Esophagus squamous epithelium (tissue), 4 donors: ENCODE measurements at regions not wholly inside any gene's neighbourhood (a gene's known extent, or its start where the extent isn't known, plus 50 kb on each side); places are given as distances from the start of the nearest gene placed in this dataset.

ENCODE experiments used
- CTCF ChIP-seq, 6 experiments: fragments of 450-650 bp in 4 of 6; fragments of 200-600 bp in 2 of 6; sonication (generic) in 2 of 6; IDR thresholded peaks; one replicate each; pipeline ENCODE4 v1.5.1; 2016 to 2019; ENCODE audit warnings: antibody characterized with exemption in 6 of 6, mild to moderate bottlenecking in 4 of 6, moderate library complexity in 4 of 6
- POLR2A ChIP-seq, 4 donors: fragments of 450-650 bp; IDR thresholded peaks; one replicate each; pipeline ENCODE4 v1.6.1; 2017; ENCODE audit warnings: antibody characterized with exemption in 4 of 4, mild to moderate bottlenecking in 4 of 4, moderate library complexity in 3 of 4

GRCh38 chr12:116427200-116427930 is 131.8 kb upstream of the MAP1LC3B2 start:
- TF ChIP-seq CTCF (IDR thresholded peaks at IDR 0.05): no peak
- TF ChIP-seq POLR2A (IDR thresholded peaks at IDR 0.05): no peak
